ENCODE measurements at regions not wholly inside any gene's neighbourhood (a gene's known extent, or its start where the extent isn't known, plus 50 kb on each side); places are given as distances from the start of the nearest gene placed in this dataset.

DNA sequence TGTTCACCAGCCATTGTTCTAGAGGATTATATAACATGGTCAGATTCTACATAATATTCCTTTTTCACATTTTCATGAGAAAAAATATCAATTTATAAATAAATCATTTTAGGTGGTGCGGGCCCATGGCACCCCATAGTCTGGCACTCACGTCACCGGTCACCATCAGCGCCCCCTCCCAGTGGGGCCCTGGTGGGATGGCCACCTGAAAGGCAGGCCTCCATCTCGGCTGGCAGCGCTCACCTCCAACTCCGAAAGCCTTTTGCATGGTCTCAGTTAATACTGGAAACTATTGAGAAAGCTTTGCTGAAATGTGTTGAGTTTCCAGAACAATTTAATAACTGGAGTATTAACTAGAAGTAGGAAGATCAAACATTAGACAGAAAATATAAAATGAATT, 141.4 kb upstream of the SALL3 start:
- H3K79me2 ChIP-seq (replicated peaks; ENCODE audit: insufficient read depth, low read length): no peaks in the 10 kb centered on the region
- no peak overlapping the region for H3K9ac ChIP-seq (ENCODE audit: low read length)
- no peaks in the 10 kb centered on the region for H3K9me3 ChIP-seq (ENCODE audit: low read length)
- TF ChIP-seq SMC3 (conservative IDR thresholded peaks at IDR 0.05; ENCODE audit: poor library complexity) (no peak), RAD21 (conservative IDR thresholded peaks at IDR 0.05) (no peak), POLR2AphosphoS5 (IDR thresholded peaks at IDR 0.05) (no peak)
- H3K4me3 ChIP-seq (ENCODE audit: low read length): no peak overlapping the region
- H3K27me3 ChIP-seq (ENCODE audit: insufficient read depth, low read depth, low read length): no peaks in the 10 kb centered on the region
- H3K27ac ChIP-seq (ENCODE audit: low read length): no peak overlapping the region
- no peaks in the 10 kb centered on the region for H3F3A ChIP-seq (ENCODE audit: insufficient read depth, low read length, poor library complexity, severe bottlenecking)
- no peak overlapping the region for H2AFZ ChIP-seq (ENCODE audit: low read depth, low read length)
- H3K9me2 ChIP-seq (ENCODE audit: insufficient read depth, low read length): no peaks in the 10 kb centered on the region
- H4K20me1 ChIP-seq (ENCODE audit: insufficient read depth): no peaks in the 10 kb centered on the region
- H3K4me2 ChIP-seq (ENCODE audit: low read length): no peak overlapping the region
- no peaks in the 10 kb centered on the region for H3K36me3 ChIP-seq (ENCODE audit: insufficient read depth, low read length)

GRCh38 chr18:78849046-78849445, 130.6 kb upstream of the SALL3 start:
- Histone ChIP-seq H4K20me1 (ENCODE audit: insufficient read depth) (no peaks in the 10 kb centered on the region), H3K27me3 (ENCODE audit: insufficient read depth, low read depth, low read length) (no peaks in the 10 kb centered on the region), H3K36me3 (ENCODE audit: insufficient read depth, low read length) (no peaks in the 10 kb centered on the region), H3K79me2 (replicated peaks; ENCODE audit: insufficient read depth, low read length) (no peaks in the 10 kb centered on the region), H3K9ac (ENCODE audit: low read length) (no peak overlapping the region), H3K9me3 (ENCODE audit: low read length) (peaks cover 2% of the 10 kb centered on the region), H3K27ac (ENCODE audit: low read length) (no peak overlapping the region), H3K4me3 (ENCODE audit: low read length) (no peak overlapping the region), H2AFZ (ENCODE audit: low read depth, low read length) (no peak overlapping the region), H3K4me2 (ENCODE audit: low read length) (no peak overlapping the region), H3F3A (ENCODE audit: insufficient read depth, low read length, poor library complexity, severe bottlenecking) (no peaks in the 10 kb centered on the region), H3K9me2 (ENCODE audit: insufficient read depth, low read length) (no peaks in the 10 kb centered on the region)
- TF ChIP-seq SMC3 (conservative IDR thresholded peaks at IDR 0.05; ENCODE audit: poor library complexity): no peak
- TF ChIP-seq POLR2AphosphoS5 (IDR thresholded peaks at IDR 0.05): no peak
- TF ChIP-seq EP300 (conservative IDR thresholded peaks at IDR 0.05; ENCODE audit: poor library complexity, severe bottlenecking): no peak
- TF ChIP-seq MXI1 (conservative IDR thresholded peaks at IDR 0.05; ENCODE audit: poor library complexity, severe bottlenecking): no peak
- no peak for TF ChIP-seq RAD21 (conservative IDR thresholded peaks at IDR 0.05)
- no peak for TF ChIP-seq TAF1 (IDR thresholded peaks at IDR 0.05; ENCODE audit: low read depth)
- TF ChIP-seq, protein P1, sequence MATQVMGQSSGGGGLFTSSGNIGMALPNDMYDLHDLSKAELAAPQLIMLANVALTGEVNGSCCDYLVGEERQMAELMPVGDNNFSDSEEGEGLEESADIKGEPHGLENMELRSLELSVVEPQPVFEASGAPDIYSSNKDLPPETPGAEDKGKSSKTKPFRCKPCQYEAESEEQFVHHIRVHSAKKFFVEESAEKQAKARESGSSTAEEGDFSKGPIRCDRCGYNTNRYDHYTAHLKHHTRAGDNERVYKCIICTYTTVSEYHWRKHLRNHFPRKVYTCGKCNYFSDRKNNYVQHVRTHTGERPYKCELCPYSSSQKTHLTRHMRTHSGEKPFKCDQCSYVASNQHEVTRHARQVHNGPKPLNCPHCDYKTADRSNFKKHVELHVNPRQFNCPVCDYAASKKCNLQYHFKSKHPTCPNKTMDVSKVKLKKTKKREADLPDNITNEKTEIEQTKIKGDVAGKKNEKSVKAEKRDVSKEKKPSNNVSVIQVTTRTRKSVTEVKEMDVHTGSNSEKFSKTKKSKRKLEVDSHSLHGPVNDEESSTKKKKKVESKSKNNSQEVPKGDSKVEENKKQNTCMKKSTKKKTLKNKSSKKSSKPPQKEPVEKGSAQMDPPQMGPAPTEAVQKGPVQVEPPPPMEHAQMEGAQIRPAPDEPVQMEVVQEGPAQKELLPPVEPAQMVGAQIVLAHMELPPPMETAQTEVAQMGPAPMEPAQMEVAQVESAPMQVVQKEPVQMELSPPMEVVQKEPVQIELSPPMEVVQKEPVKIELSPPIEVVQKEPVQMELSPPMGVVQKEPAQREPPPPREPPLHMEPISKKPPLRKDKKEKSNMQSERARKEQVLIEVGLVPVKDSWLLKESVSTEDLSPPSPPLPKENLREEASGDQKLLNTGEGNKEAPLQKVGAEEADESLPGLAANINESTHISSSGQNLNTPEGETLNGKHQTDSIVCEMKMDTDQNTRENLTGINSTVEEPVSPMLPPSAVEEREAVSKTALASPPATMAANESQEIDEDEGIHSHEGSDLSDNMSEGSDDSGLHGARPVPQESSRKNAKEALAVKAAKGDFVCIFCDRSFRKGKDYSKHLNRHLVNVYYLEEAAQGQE (IDR thresholded peaks at IDR 0.05; ENCODE audit: borderline replicate concordance): no peak
- TF ChIP-seq, protein P2, sequence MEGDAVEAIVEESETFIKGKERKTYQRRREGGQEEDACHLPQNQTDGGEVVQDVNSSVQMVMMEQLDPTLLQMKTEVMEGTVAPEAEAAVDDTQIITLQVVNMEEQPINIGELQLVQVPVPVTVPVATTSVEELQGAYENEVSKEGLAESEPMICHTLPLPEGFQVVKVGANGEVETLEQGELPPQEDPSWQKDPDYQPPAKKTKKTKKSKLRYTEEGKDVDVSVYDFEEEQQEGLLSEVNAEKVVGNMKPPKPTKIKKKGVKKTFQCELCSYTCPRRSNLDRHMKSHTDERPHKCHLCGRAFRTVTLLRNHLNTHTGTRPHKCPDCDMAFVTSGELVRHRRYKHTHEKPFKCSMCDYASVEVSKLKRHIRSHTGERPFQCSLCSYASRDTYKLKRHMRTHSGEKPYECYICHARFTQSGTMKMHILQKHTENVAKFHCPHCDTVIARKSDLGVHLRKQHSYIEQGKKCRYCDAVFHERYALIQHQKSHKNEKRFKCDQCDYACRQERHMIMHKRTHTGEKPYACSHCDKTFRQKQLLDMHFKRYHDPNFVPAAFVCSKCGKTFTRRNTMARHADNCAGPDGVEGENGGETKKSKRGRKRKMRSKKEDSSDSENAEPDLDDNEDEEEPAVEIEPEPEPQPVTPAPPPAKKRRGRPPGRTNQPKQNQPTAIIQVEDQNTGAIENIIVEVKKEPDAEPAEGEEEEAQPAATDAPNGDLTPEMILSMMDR (IDR thresholded peaks at IDR 0.05; ENCODE audit: poor library complexity, severe bottlenecking): no peak
- TF ChIP-seq EZH2 (IDR thresholded peaks at IDR 0.05; ENCODE audit: borderline replicate concordance, insufficient read depth, low read length, poor library complexity, severe bottlenecking): no peak

DNA sequence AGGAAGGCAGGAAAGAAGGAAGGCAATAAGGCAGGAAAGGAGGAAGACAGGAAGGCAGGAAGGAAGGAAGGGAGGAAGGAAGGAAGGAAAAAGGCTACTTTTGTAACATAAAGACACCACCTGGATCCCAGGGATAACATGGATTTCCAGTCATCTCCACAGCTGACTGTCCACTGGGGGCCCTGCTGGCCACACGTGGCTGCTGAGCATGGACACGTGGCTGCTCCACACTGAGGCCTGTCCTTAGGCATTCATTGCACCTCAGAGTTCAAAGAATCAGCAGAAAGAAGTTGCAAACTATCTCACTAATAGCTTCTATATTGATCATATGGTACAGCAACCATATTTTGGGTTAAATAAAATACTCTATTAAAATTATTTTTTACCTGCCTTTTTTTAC, 130.2 kb upstream of the SALL3 start:
- H3K36me3 ChIP-seq (ENCODE audit: insufficient read depth, low read length): no peaks in the 10 kb centered on the region
- TF ChIP-seq EP300 (conservative IDR thresholded peaks at IDR 0.05; ENCODE audit: poor library complexity, severe bottlenecking) (no peak), EZH2 (IDR thresholded peaks at IDR 0.05; ENCODE audit: borderline replicate concordance, insufficient read depth, low read length, poor library complexity, severe bottlenecking) (no peak)
- no peak overlapping the region for H2AFZ ChIP-seq (ENCODE audit: low read depth, low read length)
- H3K27me3 ChIP-seq (ENCODE audit: insufficient read depth, low read depth, low read length): no peaks in the 10 kb centered on the region
- no peak overlapping the region for H3K4me2 ChIP-seq (ENCODE audit: low read length)
- H3K4me3 ChIP-seq (ENCODE audit: low read length): no peak overlapping the region
- H4K20me1 ChIP-seq (ENCODE audit: insufficient read depth): no peaks in the 10 kb centered on the region
- no peak overlapping the region for H3K27ac ChIP-seq (ENCODE audit: low read length)
- H3K9ac ChIP-seq (ENCODE audit: low read length): no peak overlapping the region
- no peaks in the 10 kb centered on the region for H3K9me2 ChIP-seq (ENCODE audit: insufficient read depth, low read length)
- H3K79me2 ChIP-seq (replicated peaks; ENCODE audit: insufficient read depth, low read length): no peaks in the 10 kb centered on the region
- H3F3A ChIP-seq (ENCODE audit: insufficient read depth, low read length, poor library complexity, severe bottlenecking): no peaks in the 10 kb centered on the region
- peaks cover 2% of the 10 kb centered on the region for H3K9me3 ChIP-seq (ENCODE audit: low read length)
